WTC11 (cell line): ENCODE measurements at regions not wholly inside any gene's neighbourhood (a gene's known extent, or its start where the extent isn't known, plus 50 kb on each side); places are given as distances from the start of the nearest gene placed in this dataset.

Source experiments
- ATAC-seq: fragments of 200-7000 bp; cut with Tn5 transposase; 2 replicates; pipeline ENCODE4 v1.10.0; 2021; ENCODE audit warnings: mild to moderate bottlenecking, moderate library complexity
- CTCF ChIA-PET: fragments of 300-600 bp; sonication (Branson Sonifier 250); formaldehyde crosslinking; loops from one replicate; lab custom pipeline; 2021; ENCODE audit warnings: antibody characterized with exemption; lab: Charles Lee
- POLR2A ChIA-PET: fragments of 350-600 bp; sonication (Branson Sonifier 250); formaldehyde crosslinking; loops from one replicate; lab custom pipeline; 2021; ENCODE audit warnings: antibody characterized with exemption; lab: Charles Lee
- DNase-seq: peaks from one replicate; pipeline ENCODE4 v3.0.0; 2021; ENCODE audit warnings: low spot score
- H3K27ac Mint-ChIP-seq: 2 replicates; pipeline ENCODE4 v1.8.0; 2021; ENCODE audit warnings: mixed read lengths
- H3K27me3 Mint-ChIP-seq: 2 replicates; pipeline ENCODE4 v1.8.0; 2021; ENCODE audit warnings: low read depth, mild to moderate bottlenecking, moderate library complexity, mixed read lengths
- H3K36me3 Mint-ChIP-seq: 2 replicates; pipeline ENCODE4 v1.8.0; 2021; ENCODE audit warnings: mixed read lengths
- H3K4me1 Mint-ChIP-seq: 2 replicates; pipeline ENCODE4 v1.8.0; 2022; ENCODE audit warnings: mixed read lengths
- H3K4me3 Mint-ChIP-seq: 2 replicates; pipeline ENCODE4 v1.8.0; 2021; ENCODE audit warnings: mild to moderate bottlenecking, moderate library complexity, mixed read lengths
- H3K9me3 Mint-ChIP-seq: 2 replicates; pipeline ENCODE4 v1.8.0; 2021; ENCODE audit warnings: mixed read lengths
- CREB1 ChIP-seq: sonication (generic); formaldehyde crosslinking; IDR thresholded peaks from 2 replicates; pipeline ENCODE4 v1.8.0; 2023; ENCODE audit warnings: mild to moderate bottlenecking, missing genetic modification reagents
- CTCF ChIP-seq: fragments of 200-600 bp; IDR thresholded peaks from 2 replicates; pipeline ENCODE4 v1.8.0; 2022; ENCODE audit warnings: antibody characterized with exemption
- E2F1 ChIP-seq: sonication (generic); formaldehyde crosslinking; IDR thresholded peaks from 2 replicates; pipeline ENCODE4 v1.8.0; 2022; ENCODE audit warnings: mild to moderate bottlenecking, missing genetic modification reagents
- FOXP4 ChIP-seq: sonication (generic); formaldehyde crosslinking; IDR thresholded peaks from 2 replicates; pipeline ENCODE4 v1.8.0; 2022; ENCODE audit warnings: mild to moderate bottlenecking, missing genetic modification reagents
- GABPB1 ChIP-seq: sonication (generic); formaldehyde crosslinking; IDR thresholded peaks from 2 replicates; pipeline ENCODE4 v1.8.1; 2023; ENCODE audit warnings: mild to moderate bottlenecking, missing genetic modification reagents
- GRHL2 ChIP-seq: fragments of 250-450 bp; sonication (Bioruptor Pico); IDR thresholded peaks from 2 replicates; pipeline ENCODE4 v1.8.0; 2022; ENCODE audit warnings: mild to moderate bottlenecking, moderate library complexity; ENCODE audit not compliant: insufficient replicate concordance, severe bottlenecking
- GTF2I ChIP-seq: fragments of 250-450 bp; sonication (Bioruptor Pico); conservative IDR thresholded peaks from 2 replicates; pipeline ENCODE4 v1.4.0; 2021; ENCODE audit warnings: mild to moderate bottlenecking
- IRF2 ChIP-seq: sonication (generic); formaldehyde crosslinking; IDR thresholded peaks from 2 replicates; pipeline ENCODE4 v1.8.0; 2022; ENCODE audit warnings: low read depth, missing genetic modification reagents, borderline replicate concordance
- JUN ChIP-seq: sonication (generic); formaldehyde crosslinking; IDR thresholded peaks from 2 replicates; pipeline ENCODE4 v1.8.0; 2023; ENCODE audit warnings: mild to moderate bottlenecking, missing genetic modification reagents
- PRDM15 ChIP-seq: sonication (generic); formaldehyde crosslinking; IDR thresholded peaks from 2 replicates; pipeline ENCODE4 v1.8.0; 2022; ENCODE audit warnings: missing genetic modification reagents
- RELA ChIP-seq: sonication (generic); formaldehyde crosslinking; IDR thresholded peaks from 2 replicates; pipeline ENCODE4 v1.8.1; 2022; ENCODE audit warnings: missing genetic modification reagents, mild to moderate bottlenecking, borderline replicate concordance
- RORB ChIP-seq: fragments of 250-450 bp; sonication (Bioruptor Pico); IDR thresholded peaks from 2 replicates; pipeline ENCODE4 v1.9.0; 2021; ENCODE audit warnings: mild to moderate bottlenecking
- SMAD3 ChIP-seq: sonication (generic); formaldehyde crosslinking; IDR thresholded peaks from 2 replicates; pipeline ENCODE4 v1.8.0; 2022; ENCODE audit warnings: missing genetic modification reagents, mild to moderate bottlenecking, borderline replicate concordance
- STAT6 ChIP-seq: sonication (generic); formaldehyde crosslinking; conservative IDR thresholded peaks from 2 replicates; pipeline ENCODE4 v1.8.1; 2023; ENCODE audit warnings: mild to moderate bottlenecking, low read depth, missing genetic modification reagents, moderate library complexity
- TEAD1 ChIP-seq: sonication (generic); formaldehyde crosslinking; IDR thresholded peaks from 2 replicates; pipeline ENCODE4 v1.8.0; 2022; ENCODE audit warnings: mild to moderate bottlenecking, missing genetic modification reagents
- TEAD4 ChIP-seq: sonication (generic); formaldehyde crosslinking; IDR thresholded peaks from 2 replicates; pipeline ENCODE4 v1.8.0; 2022; ENCODE audit warnings: mild to moderate bottlenecking, missing genetic modification reagents
- ZBTB43 ChIP-seq: sonication (generic); formaldehyde crosslinking; IDR thresholded peaks from 2 replicates; pipeline ENCODE4 v1.8.1; 2023; ENCODE audit warnings: mild to moderate bottlenecking, missing genetic modification reagents
- ZNF396 ChIP-seq: fragments of 250-450 bp; sonication (Bioruptor Pico); IDR thresholded peaks from 2 replicates; pipeline ENCODE4 v1.8.0; 2021; ENCODE audit warnings: mild to moderate bottlenecking, moderate library complexity, borderline replicate concordance
- TF ChIP-seq, protein P1 (sequence below): sonication (generic); formaldehyde crosslinking; IDR thresholded peaks from 2 replicates; pipeline ENCODE4 v1.8.1; 2023; ENCODE audit warnings: mild to moderate bottlenecking, missing genetic modification reagents, moderate library complexity
- TF ChIP-seq, protein P2 (sequence below): sonication (generic); formaldehyde crosslinking; IDR thresholded peaks from 2 replicates; pipeline ENCODE4 v1.8.1; 2023; ENCODE audit warnings: mild to moderate bottlenecking, missing genetic modification reagents

DNA sequence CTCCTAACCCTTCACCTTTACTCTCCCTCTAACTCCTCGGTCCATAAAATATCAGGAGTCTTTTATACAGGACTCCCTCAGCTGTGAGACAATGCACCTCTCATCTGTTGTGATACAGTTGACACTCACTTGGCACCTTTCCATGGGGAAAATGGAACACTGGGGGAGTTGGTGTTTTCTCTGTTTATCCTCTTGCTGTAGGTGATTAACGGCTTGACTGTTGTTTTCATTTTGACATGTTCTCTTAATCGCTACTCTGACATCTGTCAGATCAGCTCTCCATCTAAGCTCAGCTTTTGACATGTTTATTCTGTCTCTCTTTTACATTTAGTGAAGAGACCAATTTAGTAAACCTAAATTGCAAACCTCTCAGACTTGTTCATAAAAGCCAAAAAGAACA is 604.8 kb downstream of the TRAM1L1 start:
- POLR2A ChIA-PET = no interaction called here
- no peak overlapping the region for H3K27ac Mint-ChIP-seq
- no peak for TF ChIP-seq E2F1
- no peak for TF ChIP-seq ZBTB43 (CRISPR knock-in tag)
- TF ChIP-seq GABPB1 (CRISPR knock-in tag) = no peak
- TF ChIP-seq GRHL2 (CRISPR knock-in tag) = no peak
- TF ChIP-seq IRF2 (CRISPR knock-in tag) = no peak
- no peak for TF ChIP-seq STAT6 (CRISPR knock-in tag)
- no peak for TF ChIP-seq CTCF
- no peak for TF ChIP-seq PRDM15 (CRISPR knock-in tag)
- TF ChIP-seq CREB1 = no peak
- TF ChIP-seq RORB (CRISPR knock-in tag) = no peak
- TF ChIP-seq RELA (CRISPR knock-in tag) = no peak
- TF ChIP-seq, protein P1, sequence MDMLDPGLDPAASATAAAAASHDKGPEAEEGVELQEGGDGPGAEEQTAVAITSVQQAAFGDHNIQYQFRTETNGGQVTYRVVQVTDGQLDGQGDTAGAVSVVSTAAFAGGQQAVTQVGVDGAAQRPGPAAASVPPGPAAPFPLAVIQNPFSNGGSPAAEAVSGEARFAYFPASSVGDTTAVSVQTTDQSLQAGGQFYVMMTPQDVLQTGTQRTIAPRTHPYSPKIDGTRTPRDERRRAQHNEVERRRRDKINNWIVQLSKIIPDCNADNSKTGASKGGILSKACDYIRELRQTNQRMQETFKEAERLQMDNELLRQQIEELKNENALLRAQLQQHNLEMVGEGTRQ (CRISPR knock-in tag) = no peak
- TF ChIP-seq TEAD4 = no peak
- no peak for TF ChIP-seq FOXP4
- no peak for TF ChIP-seq TEAD1 (CRISPR knock-in tag)
- TF ChIP-seq SMAD3 (CRISPR knock-in tag) = no peak
- no peak for TF ChIP-seq ZNF396
- TF ChIP-seq GTF2I (CRISPR knock-in tag) = no peak
- TF ChIP-seq, protein P2, sequence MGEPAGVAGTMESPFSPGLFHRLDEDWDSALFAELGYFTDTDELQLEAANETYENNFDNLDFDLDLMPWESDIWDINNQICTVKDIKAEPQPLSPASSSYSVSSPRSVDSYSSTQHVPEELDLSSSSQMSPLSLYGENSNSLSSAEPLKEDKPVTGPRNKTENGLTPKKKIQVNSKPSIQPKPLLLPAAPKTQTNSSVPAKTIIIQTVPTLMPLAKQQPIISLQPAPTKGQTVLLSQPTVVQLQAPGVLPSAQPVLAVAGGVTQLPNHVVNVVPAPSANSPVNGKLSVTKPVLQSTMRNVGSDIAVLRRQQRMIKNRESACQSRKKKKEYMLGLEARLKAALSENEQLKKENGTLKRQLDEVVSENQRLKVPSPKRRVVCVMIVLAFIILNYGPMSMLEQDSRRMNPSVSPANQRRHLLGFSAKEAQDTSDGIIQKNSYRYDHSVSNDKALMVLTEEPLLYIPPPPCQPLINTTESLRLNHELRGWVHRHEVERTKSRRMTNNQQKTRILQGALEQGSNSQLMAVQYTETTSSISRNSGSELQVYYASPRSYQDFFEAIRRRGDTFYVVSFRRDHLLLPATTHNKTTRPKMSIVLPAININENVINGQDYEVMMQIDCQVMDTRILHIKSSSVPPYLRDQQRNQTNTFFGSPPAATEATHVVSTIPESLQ (CRISPR knock-in tag) = no peak
- no peak for TF ChIP-seq JUN (CRISPR knock-in tag)
- H3K9me3 Mint-ChIP-seq = no peaks in the 10 kb centered on the region; the same call in 1 of the 2 replicates
- CTCF ChIA-PET = no interaction called here
- no peaks in the 10 kb centered on the region for H3K36me3 Mint-ChIP-seq
- no peak overlapping the region for H3K4me3 Mint-ChIP-seq
- peaks cover 4% of the 10 kb centered on the region; the same call in 1 of the 2 replicates for H3K4me1 Mint-ChIP-seq
- ATAC-seq = no peak
- no peak for DNase-seq
- H3K27me3 Mint-ChIP-seq = no peaks in the 10 kb centered on the region
